Heart right ventricle (tissue), 16 donors: ENCODE measurements at regions not wholly inside any gene's neighbourhood (a gene's known extent, or its start where the extent isn't known, plus 50 kb on each side); places are given as distances from the start of the nearest gene placed in this dataset.

Experiments
- ATAC-seq, 8 donors: fragments of 200-7000 bp; cut with Tn5 transposase; one replicate each; pipeline ENCODE4 v1.9.1; 2020; ENCODE audit warnings: mild to moderate bottlenecking in 8 of 8, moderate library complexity in 8 of 8, moderate number of reproducible peaks in 1 of 8
- DNase-seq, 2 donors: peaks; one replicate each; pipeline ENCODE4 v3.0.0-alpha.2; 2020
- H3K27ac ChIP-seq, 10 donors: fragments of 200-600 bp; sonication (generic) in 2 of 10; one replicate each; pipeline versions ENCODE4 v1.5.0 to v1.8.0; 2020 to 2022; ENCODE audit warnings: mild to moderate bottlenecking in 3 of 10
- H3K27me3 ChIP-seq, 7 donors: fragments of 200-600 bp; one replicate each; pipeline ENCODE4 v1.8.0; 2021 to 2022; ENCODE audit warnings: mild to moderate bottlenecking in 2 of 7
- H3K36me3 ChIP-seq, 9 donors: fragments of 200-600 bp; sonication (generic) in 1 of 9; one replicate each; pipeline versions ENCODE4 v1.5.0 to v1.8.0; 2020 to 2022; ENCODE audit warnings: mild to moderate bottlenecking in 2 of 9
- H3K4me1 ChIP-seq, 9 donors: fragments of 200-600 bp; sonication (generic) in 1 of 9; one replicate each; pipeline versions ENCODE4 v1.5.0 to v1.8.0; 2020 to 2022; ENCODE audit warnings: mild to moderate bottlenecking in 4 of 9
- H3K4me3 ChIP-seq, 10 donors: fragments of 200-600 bp; sonication (generic) in 2 of 10; one replicate each; pipeline versions ENCODE4 v1.5.0 to v1.8.0; 2020 to 2022; ENCODE audit warnings: mild to moderate bottlenecking in 7 of 10, moderate library complexity in 2 of 10
- H3K9me3 ChIP-seq, 11 donors: fragments of 200-600 bp in 10 of 11; sonication (generic) in 2 of 11; one replicate each; pipeline versions ENCODE4 v1.5.0 to v1.8.0; 2013 to 2022; ENCODE audit warnings: mild to moderate bottlenecking in 2 of 11, control low read depth in 1 of 11, moderate library complexity in 1 of 11
- WGBS, 2 donors: extraction: QIAGEN DNeasy Blood & Tissue Kit; methylation state at CpG; one replicate each; pipeline ENCODE4 v1.1.7; 2013; ENCODE audit warnings: inconsistent platforms in 1 of 2; 5-methylcytosine and 5-hydroxymethylcytosine counted together
- intact Hi-C, 10 donors: fragments of 100-400 bp; cut with DNase I; formaldehyde crosslinking; loops; one replicate each; pipeline versions ENCODE4 v1.11.1 to v1.14.2; 2022
- TF ChIP-seq, protein P1 (sequence below), 9 donors: fragments of 200-600 bp; sonication (generic) in 2 of 9; IDR thresholded peaks; one replicate each; pipeline versions ENCODE4 v1.5.0 to v1.8.0; 2021 to 2022; ENCODE audit warnings: antibody characterized with exemption in 9 of 9, mild to moderate bottlenecking in 5 of 9, moderate library complexity in 1 of 9
- donor health status: Arrhythmogenic right ventricular cardiomyopathy.
- donor health status: ischemic (EF 13 %, LVEDD 7.1; RV severe dilation, severe dysfunction).
- donor health status: healthy with polysubstance abuse.
- donor health status: DM: no; HTN: yes; CAD: no.
- donor health status: DM: no; HTN: no; CAD: no.
- donor health status: ischemic (EF 25% LVEDD 6.9; RV normal size, moderate dysfunction).
- donor health status: ischemic (EF 25% LVEDD 5.7; RV mildly dilated, moderate dysfunction).
- donor health status: healthy.
- donor health status: DM: yes; HTN: yes; CAD: no.
- donor health status: Ischemic cardiomyopathy.
- donor health status: ischemic (EF 35%, LVEDD 5.7; RV mildly dilated, moderate dysfunction).
- donor health status: nonischemic (EF 11% LVEDD 7.7; RV severe dilation, severe dysfunction).
- donor health status: DM: yes; HTN: yes; CAD: no.
- donor health status: PGD.
- donor health status: ischemic (EF 29% LVEDD 5.4; RV normal size, mild dysfunction).
- donor health status: nonischemic (EF 23%, LVEDD 6.1; RV moderate dilation, normal function).

DNA sequence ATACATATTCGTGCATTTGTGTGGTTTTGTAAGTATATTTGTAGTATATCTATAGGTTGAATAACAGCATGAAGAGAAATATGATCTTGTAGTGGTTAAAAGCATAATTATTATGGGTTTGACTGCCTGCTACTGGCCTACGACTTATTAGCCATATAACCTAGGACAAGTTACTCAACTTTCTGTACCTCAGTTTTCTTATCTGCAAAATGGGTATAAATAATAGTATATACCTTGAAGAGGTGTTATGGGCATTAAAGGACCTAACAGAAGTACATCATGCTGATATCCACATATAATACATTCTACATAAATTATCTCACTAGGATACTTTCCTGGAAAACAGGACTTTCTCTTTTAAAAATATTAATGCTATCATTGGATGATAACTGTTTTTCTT lies 118.3 kb upstream of the ELL2 start:
- ATAC-seq (no peak), DNase-seq (no peak)
- Histone ChIP-seq H3K4me1 (peaks cover 0 to 34% (median 0%) of the 10 kb centered on the region in 9 donors), H3K27me3 (no peaks in the 10 kb centered on the region), H3K36me3 (no peaks in the 10 kb centered on the region), H3K27ac (peak overlapping the region in 1 of 10 donors; percentile 26), H3K4me3 (no peak overlapping the region), H3K9me3 (no peaks in the 10 kb centered on the region)
- intact Hi-C loops: loop anchor here in 1 of 10 donors (10.0 kb wide), 1 partner anchor 255 kb away; no protein-coding TSS in a partner anchor
- WGBS, 2 donors: 79 to 81% methylated on average over 2 of the region's 2 CpGs
- TF ChIP-seq, protein P1, sequence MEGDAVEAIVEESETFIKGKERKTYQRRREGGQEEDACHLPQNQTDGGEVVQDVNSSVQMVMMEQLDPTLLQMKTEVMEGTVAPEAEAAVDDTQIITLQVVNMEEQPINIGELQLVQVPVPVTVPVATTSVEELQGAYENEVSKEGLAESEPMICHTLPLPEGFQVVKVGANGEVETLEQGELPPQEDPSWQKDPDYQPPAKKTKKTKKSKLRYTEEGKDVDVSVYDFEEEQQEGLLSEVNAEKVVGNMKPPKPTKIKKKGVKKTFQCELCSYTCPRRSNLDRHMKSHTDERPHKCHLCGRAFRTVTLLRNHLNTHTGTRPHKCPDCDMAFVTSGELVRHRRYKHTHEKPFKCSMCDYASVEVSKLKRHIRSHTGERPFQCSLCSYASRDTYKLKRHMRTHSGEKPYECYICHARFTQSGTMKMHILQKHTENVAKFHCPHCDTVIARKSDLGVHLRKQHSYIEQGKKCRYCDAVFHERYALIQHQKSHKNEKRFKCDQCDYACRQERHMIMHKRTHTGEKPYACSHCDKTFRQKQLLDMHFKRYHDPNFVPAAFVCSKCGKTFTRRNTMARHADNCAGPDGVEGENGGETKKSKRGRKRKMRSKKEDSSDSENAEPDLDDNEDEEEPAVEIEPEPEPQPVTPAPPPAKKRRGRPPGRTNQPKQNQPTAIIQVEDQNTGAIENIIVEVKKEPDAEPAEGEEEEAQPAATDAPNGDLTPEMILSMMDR (IDR thresholded peaks at IDR 0.05): no peak

DNA sequence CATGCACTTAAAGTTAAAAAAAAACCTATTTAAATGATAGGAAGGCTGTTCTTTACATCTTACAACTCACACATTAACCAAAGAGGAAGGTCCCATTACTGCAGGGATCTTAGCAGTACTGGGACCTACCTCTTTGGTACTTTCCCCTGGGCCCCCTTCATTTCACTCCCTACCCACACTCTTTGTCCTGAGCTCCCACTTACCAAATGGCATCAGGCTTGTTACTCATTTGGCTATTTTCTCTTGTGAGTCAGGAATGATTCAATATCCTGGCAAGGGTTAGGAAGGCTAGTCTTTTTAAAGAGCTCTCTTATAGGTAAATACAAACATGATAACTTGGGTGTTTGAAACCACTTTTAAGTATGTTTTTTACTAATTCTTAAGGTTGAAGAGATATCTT lies 117.4 kb upstream of the ELL2 start:
- Histone ChIP-seq H3K27ac (peak overlapping the region in 1 of 10 donors; percentile 20), H3K36me3 (no peaks in the 10 kb centered on the region), H3K4me1 (peaks cover 0 to 34% (median 0%) of the 10 kb centered on the region in 9 donors), H3K9me3 (no peaks in the 10 kb centered on the region), H3K4me3 (no peak overlapping the region), H3K27me3 (no peaks in the 10 kb centered on the region)
- TF ChIP-seq, protein P1 (IDR thresholded peaks at IDR 0.05): no peak
- ATAC-seq (peak in 5 of 8 donors; percentile 33 to 93 (median 71)), DNase-seq (no peak)
- intact Hi-C loops: loop anchor here in 1 of 10 donors (10.0 kb wide), 1 partner anchor 256 kb away; no protein-coding TSS in a partner anchor

DNA sequence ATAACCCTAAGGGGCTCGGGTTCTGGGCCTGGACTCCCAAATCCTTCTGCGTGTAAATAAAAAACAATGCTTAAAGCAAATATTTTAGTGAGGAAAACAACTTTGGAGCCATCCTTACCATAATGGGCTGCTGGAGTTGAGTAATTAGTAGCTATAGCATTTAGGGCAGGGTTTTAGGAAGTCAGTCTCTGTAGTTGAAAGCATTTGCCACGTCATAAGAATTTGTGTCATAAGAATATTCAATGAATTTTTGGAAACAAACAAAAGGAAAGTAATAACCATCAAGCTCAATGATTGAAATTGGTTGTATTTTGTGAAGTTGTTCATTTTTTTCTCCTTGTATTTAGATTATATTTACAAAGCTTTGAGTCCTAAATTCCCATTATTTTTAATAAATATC lies 114.8 kb upstream of the ELL2 start:
- Histone ChIP-seq H3K4me1 (peaks cover 0 to 22% (median 0%) of the 10 kb centered on the region in 9 donors), H3K36me3 (no peaks in the 10 kb centered on the region), H3K9me3 (no peaks in the 10 kb centered on the region), H3K27me3 (no peaks in the 10 kb centered on the region), H3K27ac (no peak overlapping the region), H3K4me3 (no peak overlapping the region)
- intact Hi-C loops: loop anchor here in 1 of 10 donors (10.0 kb wide), 1 partner anchor 258 kb away; no protein-coding TSS in a partner anchor
- DNase-seq: no peak
- ATAC-seq: no peak
- WGBS, 2 donors: 91 to 95% methylated on average over 3 of the region's 3 CpGs
- TF ChIP-seq, protein P1 (IDR thresholded peaks at IDR 0.05): no peak

DNA sequence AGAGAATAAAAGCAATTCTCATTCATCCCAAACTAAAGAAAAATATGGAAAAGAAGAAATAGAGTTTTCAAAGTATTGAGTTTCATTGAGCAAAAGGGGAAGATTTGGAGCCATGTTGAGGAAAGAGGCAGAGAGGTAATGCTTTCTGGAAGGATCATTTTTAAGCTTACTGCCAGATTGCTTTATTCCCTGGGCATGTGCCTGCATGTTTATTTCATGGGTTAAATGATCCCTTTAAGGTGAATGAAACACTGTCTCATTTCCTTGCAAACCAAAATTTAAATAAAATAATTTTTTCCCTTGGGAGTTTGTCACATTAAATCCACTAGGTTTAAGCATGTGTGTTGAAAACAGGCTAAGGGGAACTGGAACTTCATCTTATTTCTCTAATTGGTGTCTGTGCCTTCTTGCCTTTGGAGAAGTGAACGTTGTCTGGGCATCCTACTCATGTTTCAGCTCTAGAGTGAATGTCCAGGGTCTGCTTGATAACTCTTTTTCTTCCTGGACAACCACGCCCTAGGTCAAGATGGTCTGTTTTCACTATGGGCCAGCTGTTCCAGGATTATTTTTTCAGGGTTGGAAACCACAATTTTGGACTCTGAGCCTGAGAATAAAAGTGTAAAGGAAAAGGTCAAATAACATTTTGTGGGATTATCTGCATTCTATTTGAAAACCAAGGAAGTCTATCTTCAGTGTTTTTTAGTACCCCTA lies 114.1 kb upstream of the ELL2 start:
- intact Hi-C loops: loop anchor here in 1 of 10 donors (10.0 kb wide), 1 partner anchor 259 kb away; no protein-coding TSS in a partner anchor
- no peak for DNase-seq
- peaks cover 0 to 17% (median 0%) of the 10 kb centered on the region in 9 donors for H3K4me1 ChIP-seq
- no peaks in the 10 kb centered on the region for H3K27me3 ChIP-seq
- no peak for ATAC-seq
- H3K27ac ChIP-seq: peak overlapping the region in 1 of 10 donors; percentile 19
- no peak overlapping the region for H3K4me3 ChIP-seq
- TF ChIP-seq, protein P1 (IDR thresholded peaks at IDR 0.05): no peak
- no peaks in the 10 kb centered on the region for H3K36me3 ChIP-seq
- 60 to 83% methylated on average over 2 of the region's 2 CpGs for WGBS, 2 donors
- H3K9me3 ChIP-seq: no peaks in the 10 kb centered on the region
